Fibroblast of mammary gland (primary cell): ENCODE measurements at regions not wholly inside any gene's neighbourhood (a gene's known extent, or its start where the extent isn't known, plus 50 kb on each side); places are given as distances from the start of the nearest gene placed in this dataset.
"Not testable (repeated sequence)": the region's sequence is repeated elsewhere in the genome, so short reads cannot be mapped to it uniquely, and the experiment has no call there.

Experiments
- DNase-seq: peaks from one replicate; pipeline ENCODE4 v3.0.0-alpha.2; 2010; ENCODE audit warnings: low read depth
- H3K4me3 ChIP-seq: 2 replicates; pipeline ENCODE4 v1.5.1; 2011; ENCODE audit warnings: low read depth, mild to moderate bottlenecking, low read length, moderate library complexity; ENCODE audit not compliant: control insufficient read depth
- TF ChIP-seq, protein P1 (sequence below): conservative IDR thresholded peaks from 2 replicates; pipeline ENCODE4 v1.5.1; 2011; ENCODE audit warnings: low read depth, low read length, inconsistent platforms; ENCODE audit not compliant: control insufficient read depth, insufficient read depth

DNA sequence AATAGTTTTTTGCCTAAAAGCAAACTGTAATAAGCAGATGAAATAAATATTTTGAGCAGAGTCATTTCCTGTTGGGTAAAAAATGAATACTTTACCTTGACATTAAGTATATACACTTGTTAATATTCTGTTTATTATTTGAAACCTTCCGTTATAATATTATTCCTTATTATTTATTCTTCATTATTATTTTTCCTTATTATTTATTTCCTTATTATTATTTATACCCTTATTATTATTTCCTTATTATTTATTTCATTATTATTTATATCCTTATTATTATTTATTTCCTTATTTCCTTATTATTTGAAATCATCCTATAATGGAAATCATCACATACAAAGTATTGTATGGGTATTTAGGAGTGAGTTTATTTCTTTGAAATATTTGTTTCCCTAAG lies 232.2 kb upstream of the RBBP8 start:
- no peak for DNase-seq
- H3K4me3 ChIP-seq: no peak overlapping the region

DNA sequence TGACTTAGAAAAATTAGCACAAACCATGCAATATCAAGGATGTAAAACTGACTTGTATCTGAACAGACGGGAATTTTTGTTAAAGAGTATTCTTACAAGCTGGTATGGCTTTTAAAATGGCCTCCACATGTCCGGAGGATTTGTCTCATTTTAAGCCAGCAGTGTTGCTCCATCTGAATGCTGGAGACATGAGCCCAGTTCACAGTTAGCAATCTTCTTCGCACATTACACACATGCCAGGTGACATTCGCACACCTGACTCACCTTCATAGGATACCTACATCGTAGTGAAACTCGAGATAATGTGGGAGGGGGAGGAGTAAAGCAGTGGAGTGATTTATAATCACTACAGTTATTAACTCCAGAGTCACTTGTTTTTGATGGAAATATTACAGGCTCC lies 231.8 kb upstream of the RBBP8 start:
- H3K4me3 ChIP-seq: no peak overlapping the region
- no peak for DNase-seq
- TF ChIP-seq, protein P1, sequence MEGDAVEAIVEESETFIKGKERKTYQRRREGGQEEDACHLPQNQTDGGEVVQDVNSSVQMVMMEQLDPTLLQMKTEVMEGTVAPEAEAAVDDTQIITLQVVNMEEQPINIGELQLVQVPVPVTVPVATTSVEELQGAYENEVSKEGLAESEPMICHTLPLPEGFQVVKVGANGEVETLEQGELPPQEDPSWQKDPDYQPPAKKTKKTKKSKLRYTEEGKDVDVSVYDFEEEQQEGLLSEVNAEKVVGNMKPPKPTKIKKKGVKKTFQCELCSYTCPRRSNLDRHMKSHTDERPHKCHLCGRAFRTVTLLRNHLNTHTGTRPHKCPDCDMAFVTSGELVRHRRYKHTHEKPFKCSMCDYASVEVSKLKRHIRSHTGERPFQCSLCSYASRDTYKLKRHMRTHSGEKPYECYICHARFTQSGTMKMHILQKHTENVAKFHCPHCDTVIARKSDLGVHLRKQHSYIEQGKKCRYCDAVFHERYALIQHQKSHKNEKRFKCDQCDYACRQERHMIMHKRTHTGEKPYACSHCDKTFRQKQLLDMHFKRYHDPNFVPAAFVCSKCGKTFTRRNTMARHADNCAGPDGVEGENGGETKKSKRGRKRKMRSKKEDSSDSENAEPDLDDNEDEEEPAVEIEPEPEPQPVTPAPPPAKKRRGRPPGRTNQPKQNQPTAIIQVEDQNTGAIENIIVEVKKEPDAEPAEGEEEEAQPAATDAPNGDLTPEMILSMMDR: no peak

More for the DNA sequence above, 232.2 kb upstream of the RBBP8 start:
- TF ChIP-seq, protein P1: no peak

DNA sequence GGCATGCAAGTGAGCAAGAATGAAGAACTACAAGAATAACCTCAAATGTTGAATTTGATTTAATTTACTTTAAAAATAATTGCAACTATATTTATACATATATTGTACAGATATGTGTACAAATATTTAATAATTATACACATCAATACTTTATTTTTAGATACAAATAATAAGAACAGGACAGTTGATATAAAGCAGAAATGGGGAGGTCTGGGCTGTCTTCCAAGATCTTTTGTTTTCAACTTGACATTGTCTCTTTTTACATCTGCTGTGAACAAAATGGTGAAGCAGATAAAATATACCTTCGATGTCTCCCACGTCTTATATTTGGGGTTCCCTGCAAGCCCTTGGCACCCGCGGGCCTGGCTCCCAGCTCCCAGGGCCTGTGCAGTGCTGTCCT lies 231.3 kb upstream of the RBBP8 start:
- H3K4me3 ChIP-seq: no peak overlapping the region
- DNase-seq: no peak
- TF ChIP-seq, protein P1: no peak

DNA sequence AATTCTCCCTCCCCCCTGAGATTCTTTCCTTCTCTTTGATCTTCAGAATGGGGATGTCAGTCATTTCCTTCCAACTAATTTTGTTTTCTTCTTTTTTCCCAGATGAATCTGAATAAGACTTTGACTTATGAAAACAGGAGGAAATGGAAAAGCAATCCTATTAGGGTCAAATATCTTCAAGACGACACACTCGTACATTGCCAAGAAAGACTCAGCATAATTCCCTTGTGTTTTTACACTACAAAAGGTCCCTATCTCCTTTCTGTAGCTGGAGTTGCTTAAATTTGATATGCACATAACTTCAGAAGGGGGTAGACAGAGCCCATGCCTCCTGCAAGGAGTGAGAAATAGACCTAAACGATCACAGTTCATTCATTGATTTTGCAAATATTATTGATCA lies 230.3 kb upstream of the RBBP8 start:
- TF ChIP-seq, protein P1: no peak
- H3K4me3 ChIP-seq: no peak overlapping the region
- no peak for DNase-seq

DNA sequence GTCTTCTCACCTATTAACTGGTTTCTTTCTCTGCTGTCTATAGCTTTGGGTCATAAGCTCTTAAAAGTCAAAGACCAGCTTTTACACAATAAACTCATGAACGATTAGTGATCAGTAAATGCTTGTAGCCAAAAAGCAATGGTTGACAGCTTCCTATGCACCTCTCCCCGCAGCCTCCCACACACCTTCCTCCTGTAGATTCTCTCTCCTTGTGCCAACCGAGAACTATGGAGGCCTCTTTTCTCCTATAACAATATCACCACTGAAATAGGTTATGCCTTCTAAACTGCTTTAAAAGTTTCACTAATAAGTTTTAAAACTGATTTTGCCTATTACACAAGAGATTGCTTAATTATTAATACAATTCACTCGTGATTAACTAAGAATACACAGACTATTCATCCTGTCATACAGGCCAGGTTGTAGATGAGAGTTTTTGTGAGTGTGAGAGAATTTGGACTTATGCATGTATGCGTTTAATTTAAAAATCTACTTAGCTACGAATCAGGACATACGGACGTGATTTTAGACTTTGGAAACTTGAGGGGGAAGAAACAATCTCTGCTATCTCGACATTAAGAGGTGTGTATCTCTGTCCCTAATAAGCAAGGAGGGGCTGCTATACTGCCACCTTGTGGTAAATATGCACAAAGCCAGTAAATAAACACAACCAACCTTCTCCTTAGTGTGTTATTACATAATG lies 229.1 kb upstream of the RBBP8 start:
- DNase-seq: peak; percentile 70
- no peak overlapping the region for H3K4me3 ChIP-seq
- TF ChIP-seq, protein P1: peak; percentile 72

DNA sequence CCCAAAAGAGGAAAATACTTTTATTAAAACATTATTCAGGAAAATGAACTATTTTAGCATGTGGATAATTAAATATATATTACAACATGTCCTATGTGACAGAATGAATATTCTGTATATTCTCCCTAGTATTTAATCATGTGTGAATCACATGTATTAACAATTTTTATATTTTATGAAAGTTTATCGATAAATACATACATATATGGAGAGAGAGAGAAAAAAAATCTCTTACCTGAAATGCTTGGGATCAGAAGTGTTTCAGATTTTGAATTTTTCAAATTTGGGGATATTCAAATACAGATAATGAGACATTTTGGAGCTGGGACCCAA lies 228.6 kb upstream of the RBBP8 start:
- no peak overlapping the region for H3K4me3 ChIP-seq
- no peak for DNase-seq
- TF ChIP-seq, protein P1: no peak

DNA sequence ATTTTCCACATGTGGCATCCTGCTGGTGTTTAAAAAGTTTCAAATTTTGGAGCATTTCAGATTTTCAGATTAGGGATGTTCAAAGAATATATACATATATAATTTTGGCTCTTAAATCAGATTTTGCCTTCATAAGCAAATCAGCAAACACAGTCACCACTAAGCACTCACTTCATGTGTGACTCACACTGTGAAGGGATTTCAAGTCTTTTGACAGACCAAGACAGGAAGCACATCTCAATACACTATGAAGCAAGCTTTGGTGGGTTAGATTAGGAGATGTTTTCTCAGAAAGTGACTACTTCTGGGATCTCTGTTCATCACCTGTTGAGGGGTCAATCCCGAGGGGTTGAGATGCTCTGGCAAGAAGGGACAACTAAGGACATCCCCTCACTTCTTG lies 227.8 kb upstream of the RBBP8 start:
- no peak overlapping the region for H3K4me3 ChIP-seq
- TF ChIP-seq, protein P1: no peak
- DNase-seq: peak; percentile 89

DNA sequence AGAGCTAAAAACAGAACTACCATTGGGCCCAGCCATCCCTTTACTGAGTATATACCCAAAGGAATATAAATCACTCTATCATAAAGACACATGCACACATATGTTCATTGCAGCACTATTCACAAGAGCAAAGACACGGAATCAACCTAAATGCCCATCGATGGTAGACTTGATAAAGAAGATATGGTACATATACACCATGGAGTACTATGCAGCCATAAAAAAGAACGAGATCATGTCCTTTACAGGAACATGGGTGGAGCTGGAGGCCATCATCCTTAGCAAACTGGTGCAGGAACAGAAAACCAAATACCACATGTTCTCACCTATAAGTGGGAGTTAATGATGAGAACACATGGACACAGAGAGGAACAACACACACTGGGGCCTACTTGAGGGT lies 227.1 kb upstream of the RBBP8 start:
- H3K4me3 ChIP-seq, DNase-seq: not testable (repeated sequence)
